ENCODE measurements at regions not wholly inside any gene's neighbourhood (a gene's known extent, or its start where the extent isn't known, plus 50 kb on each side); places are given as distances from the start of the nearest gene placed in this dataset.

DNA sequence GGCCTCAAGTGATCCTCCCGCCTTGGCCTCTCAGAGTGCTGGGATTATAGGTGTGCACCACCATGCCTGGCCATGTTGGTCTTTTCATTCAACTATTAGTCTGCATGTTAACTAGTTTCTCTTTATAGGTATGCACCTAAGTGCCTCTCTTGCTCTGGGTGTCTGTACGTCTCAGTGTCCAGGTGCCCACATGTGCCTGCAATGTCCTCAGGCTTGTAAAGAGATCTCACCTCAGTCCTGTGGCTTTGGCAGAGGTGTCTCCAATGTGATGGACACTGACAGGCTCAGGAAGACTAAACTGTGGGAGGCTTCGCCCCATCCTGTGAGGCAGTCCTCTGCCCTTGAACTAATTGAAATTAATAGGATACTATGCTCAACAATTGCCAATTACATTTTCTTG lies 526.3 kb downstream of the PTPRU start:
- H3K9ac ChIP-seq (ENCODE audit: insufficient read depth in 1 of 2, low read length in 2 of 2) = no peak overlapping the region
- DNase-seq (no peak), ATAC-seq (ENCODE audit: insufficient read depth, low FRiP score) (no peak)
- H3K27me3 ChIP-seq (ENCODE audit: control insufficient read depth in 3 of 3, insufficient read depth in 3 of 3, low read length in 2 of 3) = peaks cover 0 to 7% (median 2%) of the 10 kb centered on the region in 3 donors
- no peaks in the 10 kb centered on the region for H3K36me3 ChIP-seq (ENCODE audit: control insufficient read depth in 4 of 4, insufficient read depth in 4 of 4, low read length in 4 of 4)
- no peak overlapping the region for H3K27ac ChIP-seq (ENCODE audit: low read depth in 1 of 2, low read length in 1 of 2)
- no peak for TF ChIP-seq CTCF (IDR thresholded peaks at IDR 0.05; ENCODE audit: control extremely low read depth, extremely low read depth)
- H3K4me1 ChIP-seq (ENCODE audit: control insufficient read depth in 5 of 5, insufficient read depth in 5 of 5, low read length in 5 of 5) = no peaks in the 10 kb centered on the region
- no peaks in the 10 kb centered on the region for H3K9me3 ChIP-seq (ENCODE audit: control insufficient read depth in 4 of 4, insufficient read depth in 3 of 4, low read length in 3 of 4)
- no peak overlapping the region for H3K4me3 ChIP-seq
- WGBS, 2 donors = 74 to 98% methylated on average over 3 of the region's 3 CpGs

- no peak for TF ChIP-seq CTCF (IDR thresholded peaks at IDR 0.05; ENCODE audit: control extremely low read depth, extremely low read depth)
- no peaks in the 10 kb centered on the region for H3K4me1 ChIP-seq (ENCODE audit: control insufficient read depth in 5 of 5, insufficient read depth in 5 of 5, low read length in 5 of 5)
- H3K4me3 ChIP-seq = no peak overlapping the region
- WGBS, 2 donors = 60 to 61% methylated on average over 4 of the region's 4 CpGs
- H3K27ac ChIP-seq (ENCODE audit: low read depth in 1 of 2, low read length in 1 of 2) = no peak overlapping the region
- no peaks in the 10 kb centered on the region for H3K9me3 ChIP-seq (ENCODE audit: control insufficient read depth in 4 of 4, insufficient read depth in 3 of 4, low read length in 3 of 4)
- ATAC-seq (ENCODE audit: insufficient read depth, low FRiP score) (no peak), DNase-seq (no peak)
- peaks cover 0 to 5% (median 0%) of the 10 kb centered on the region in 3 donors for H3K27me3 ChIP-seq (ENCODE audit: control insufficient read depth in 3 of 3, insufficient read depth in 3 of 3, low read length in 2 of 3)
- no peaks in the 10 kb centered on the region for H3K36me3 ChIP-seq (ENCODE audit: control insufficient read depth in 4 of 4, insufficient read depth in 4 of 4, low read length in 4 of 4)
- H3K9ac ChIP-seq (ENCODE audit: insufficient read depth in 1 of 2, low read length in 2 of 2) = no peak overlapping the region
Measured at GRCh38 chr1:29761159-29761928, 525.0 kb downstream of the PTPRU start.

DNA sequence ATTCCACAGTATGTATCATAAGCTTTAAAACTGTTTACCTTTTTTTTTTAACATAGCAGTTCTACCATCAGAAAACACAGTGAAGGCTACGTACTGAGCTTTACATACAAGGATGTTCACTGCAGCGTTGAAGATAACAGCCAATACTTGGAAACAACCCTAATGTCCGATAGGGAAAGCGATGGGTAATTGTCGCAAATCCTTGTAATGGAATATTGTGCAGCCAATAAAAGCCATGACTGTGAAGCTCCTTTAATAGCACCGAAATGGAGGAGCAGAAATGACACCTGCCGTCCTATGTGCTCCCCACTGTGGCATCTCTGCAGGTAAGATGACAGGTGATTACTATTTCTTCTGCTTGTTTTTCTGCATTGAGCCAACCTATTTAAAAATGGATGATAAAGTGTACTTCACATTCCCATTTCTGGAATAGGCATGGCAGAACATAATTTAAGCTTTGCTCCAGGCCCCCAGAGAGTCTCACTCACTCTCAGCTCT lies 523.8 kb downstream of the PTPRU start:
- H3K27me3 ChIP-seq (ENCODE audit: control insufficient read depth in 3 of 3, insufficient read depth in 3 of 3, low read length in 2 of 3) = peaks cover 0 to 5% (median 0%) of the 10 kb centered on the region in 3 donors
- ATAC-seq (ENCODE audit: insufficient read depth, low FRiP score) = no peak
- WGBS, 2 donors = 92% methylated on average over 7 of the region's 7 CpGs
- H3K36me3 ChIP-seq (ENCODE audit: control insufficient read depth in 4 of 4, insufficient read depth in 4 of 4, low read length in 4 of 4) = no peaks in the 10 kb centered on the region
- TF ChIP-seq CTCF (IDR thresholded peaks at IDR 0.05; ENCODE audit: control extremely low read depth, extremely low read depth) = no peak
- no peaks in the 10 kb centered on the region for H3K9me3 ChIP-seq (ENCODE audit: control insufficient read depth in 4 of 4, insufficient read depth in 3 of 4, low read length in 3 of 4)
- no peaks in the 10 kb centered on the region for H3K4me1 ChIP-seq (ENCODE audit: control insufficient read depth in 5 of 5, insufficient read depth in 5 of 5, low read length in 5 of 5)
- no peak overlapping the region for H3K4me3 ChIP-seq
- no peak overlapping the region for H3K27ac ChIP-seq (ENCODE audit: low read depth in 1 of 2, low read length in 1 of 2)
- H3K9ac ChIP-seq (ENCODE audit: insufficient read depth in 1 of 2, low read length in 2 of 2) = no peak overlapping the region
- no peak for DNase-seq
